H1 (cell line): ENCODE measurements at regions not wholly inside any gene's neighbourhood (a gene's known extent, or its start where the extent isn't known, plus 50 kb on each side); places are given as distances from the start of the nearest gene placed in this dataset.

ENCODE experiments used
- CTCF ChIA-PET: fragments of 300-600 bp; sonication (Branson Sonifier 250); formaldehyde crosslinking; loops from one replicate; lab custom pipeline; 2021; ENCODE audit not compliant: partially characterized antibody; lab: Charles Lee
- POLR2A ChIA-PET: fragments of 300-600 bp; sonication (Branson Sonifier 250); formaldehyde crosslinking; loops from one replicate; lab custom pipeline; 2021; ENCODE audit warnings: inconsistent platforms; ENCODE audit not compliant: partially characterized antibody; lab: Charles Lee
- DNase-seq, 2 experiments: peaks; one replicate each; pipeline versions ENCODE4 v3.0.0 to v3.0.0-alpha.2; 2010 to 2022; ENCODE audit warnings: low spot score in 2 of 2, low read depth in 1 of 2, mixed read lengths in 1 of 2
- FAIRE-seq: peaks from 2 replicates; lab custom pipeline; 2011; peaks lifted over from hg19 to GRCh38; lab: Jason Lieb, UNC
- H2AFZ ChIP-seq: 2 replicates; pipeline ENCODE4 v1.8.1; 2012; ENCODE audit warnings: low read length, inconsistent platforms
- H2AK5ac ChIP-seq: 2 replicates; pipeline ENCODE4 v1.6.1; 2013; ENCODE audit warnings: low read depth, low read length
- H2BK120ac ChIP-seq: replicated peaks from 2 replicates; pipeline ENCODE3; 2013; ENCODE audit warnings: low read depth, low read length, inconsistent platforms
- H2BK12ac ChIP-seq: 2 replicates; pipeline ENCODE4 v1.6.1; 2013; ENCODE audit warnings: low read depth, low read length
- H2BK15ac ChIP-seq: 2 replicates; pipeline ENCODE4 v1.6.1; 2013; ENCODE audit warnings: low read length
- H2BK20ac ChIP-seq: 2 replicates; pipeline ENCODE4 v1.6.1; 2013; ENCODE audit warnings: low read length
- H2BK5ac ChIP-seq: 2 replicates; pipeline ENCODE4 v1.6.1; 2013; ENCODE audit warnings: low read depth, low read length
- H3K14ac ChIP-seq: 2 replicates; pipeline ENCODE4 v1.6.1; 2013; ENCODE audit warnings: inconsistent platforms; ENCODE audit not compliant: insufficient read length
- H3K18ac ChIP-seq: 2 replicates; pipeline ENCODE4 v1.6.1; 2013; ENCODE audit warnings: low read length; ENCODE audit errors: extremely low read depth
- H3K23ac ChIP-seq: 2 replicates; pipeline ENCODE4 v1.6.1; 2013; ENCODE audit warnings: inconsistent platforms; ENCODE audit not compliant: insufficient read length
- H3K23me2 ChIP-seq: 2 replicates; pipeline ENCODE4 v1.6.1; 2013; ENCODE audit warnings: low read depth, low read length
- H3K27ac ChIP-seq: 2 replicates; pipeline ENCODE4 v1.6.1; 2011; ENCODE audit warnings: low read depth, low read length, inconsistent platforms
- H3K27me3 ChIP-seq, 4 experiments: replicated peaks in 1 of 4; 1 replicate in 1 of 4; 2 replicates in 3 of 4; pipeline versions ENCODE4 v1.6.1 to v1.8.1; 2011 to 2013; ENCODE audit warnings: low read length in 3 of 4, mild to moderate bottlenecking in 3 of 4, inconsistent platforms in 2 of 4, mixed read lengths in 2 of 4, moderate library complexity in 1 of 4; ENCODE audit not compliant: control insufficient read depth in 3 of 4, insufficient read depth in 3 of 4; ENCODE audit errors: extremely low read depth in 1 of 4
- H3K36me3 ChIP-seq, 4 experiments: 2 replicates each; pipeline versions ENCODE4 v1.6.1 to v1.8.1; 2011 to 2013; ENCODE audit warnings: mild to moderate bottlenecking in 4 of 4, low read length in 3 of 4, moderate library complexity in 2 of 4, control low read depth in 1 of 4, inconsistent platforms in 1 of 4; ENCODE audit not compliant: insufficient read depth in 4 of 4, control insufficient read depth in 2 of 4
- H3K4ac ChIP-seq: replicated peaks from 2 replicates; pipeline ENCODE3; 2013; ENCODE audit warnings: low read length, low read depth, mixed read lengths, inconsistent platforms; ENCODE audit not compliant: insufficient read length
- H3K4me1 ChIP-seq, 4 experiments: replicated peaks in 1 of 4; 1 replicate in 1 of 4; 2 replicates in 3 of 4; pipeline versions ENCODE4 v1.6.1 to v1.8.1; 2011 to 2013; ENCODE audit warnings: low read length in 3 of 4, inconsistent platforms in 2 of 4, mixed read lengths in 1 of 4; ENCODE audit not compliant: insufficient read depth in 4 of 4, control insufficient read depth in 3 of 4
- H3K4me2 ChIP-seq, 2 experiments: 2 replicates each; pipeline versions ENCODE4 v1.6.1 to v1.8.1; 2011 to 2013; ENCODE audit warnings: low read depth in 2 of 2, low read length in 2 of 2, control low read depth in 1 of 2, inconsistent platforms in 1 of 2, mild to moderate bottlenecking in 1 of 2; ENCODE audit not compliant: insufficient read depth in 1 of 2
- H3K4me3 ChIP-seq, 4 experiments: fragments of 200-600, 300-600 bp in 1 of 4; sonication (generic), shearing (Covaris generic), sonication (Bioruptor Twin) in 1 of 4; 2 replicates each; pipeline versions ENCODE4 v1.5.1 to v1.8.1; 2011 to 2016; ENCODE audit warnings: low read length in 4 of 4, low read depth in 3 of 4, control low read depth in 2 of 4, inconsistent platforms in 2 of 4, mild to moderate bottlenecking in 2 of 4, mixed read lengths in 1 of 4, moderate library complexity in 1 of 4; ENCODE audit not compliant: insufficient read depth in 2 of 4; ENCODE audit errors: extremely low read depth in 1 of 4
- H3K56ac ChIP-seq: replicated peaks from 2 replicates; pipeline ENCODE3; 2013; ENCODE audit warnings: low read depth, mild to moderate bottlenecking, mixed read lengths, low read length, inconsistent platforms; ENCODE audit not compliant: insufficient read length
- H3K79me1 ChIP-seq: 2 replicates; pipeline ENCODE4 v1.6.1; 2013; ENCODE audit warnings: low read depth, low read length, control low read depth
- H3K79me2 ChIP-seq, 2 experiments: 2 replicates each; pipeline versions ENCODE4 v1.6.1 to v1.8.1; 2012 to 2013; ENCODE audit warnings: low read length in 2 of 2, mild to moderate bottlenecking in 2 of 2, inconsistent platforms in 1 of 2; ENCODE audit not compliant: insufficient read depth in 2 of 2, control insufficient read depth in 1 of 2
- H3K9ac ChIP-seq, 4 experiments: replicated peaks in 1 of 4; 1 replicate in 1 of 4; 2 replicates in 3 of 4; pipeline versions ENCODE4 v1.6.1 to v1.8.1; 2011 to 2013; ENCODE audit warnings: low read depth in 3 of 4, low read length in 3 of 4, control low read depth in 2 of 4, mild to moderate bottlenecking in 2 of 4, moderate library complexity in 2 of 4, inconsistent platforms in 1 of 4; ENCODE audit errors: extremely low read depth in 1 of 4
- H3K9me3 ChIP-seq, 2 experiments: 2 replicates each; pipeline versions ENCODE4 v1.6.1 to v1.8.1; 2012 to 2013; ENCODE audit warnings: mild to moderate bottlenecking in 2 of 2, moderate library complexity in 2 of 2, control low read depth in 1 of 2, inconsistent platforms in 1 of 2, low read depth in 1 of 2, low read length in 1 of 2, mixed read lengths in 1 of 2; ENCODE audit not compliant: insufficient read depth in 2 of 2
- H4K20me1 ChIP-seq, 2 experiments: replicated peaks in 1 of 2; 2 replicates each; pipeline versions ENCODE3 to v1.8.1; 2011 to 2013; ENCODE audit warnings: inconsistent platforms in 2 of 2, low read length in 2 of 2, mild to moderate bottlenecking in 1 of 2; ENCODE audit not compliant: insufficient read depth in 2 of 2, control insufficient read depth in 1 of 2
- H4K5ac ChIP-seq: 2 replicates; pipeline ENCODE4 v1.6.1; 2013; ENCODE audit warnings: low read length, low read depth, mixed read lengths, inconsistent platforms; ENCODE audit not compliant: insufficient read length
- H4K8ac ChIP-seq: 2 replicates; pipeline ENCODE4 v1.8.0; 2013; ENCODE audit warnings: mild to moderate bottlenecking, moderate library complexity, low read length, inconsistent platforms; ENCODE audit not compliant: insufficient read depth; ENCODE audit errors: extremely low read depth
- H4K91ac ChIP-seq: replicated peaks from 2 replicates; pipeline ENCODE3; 2013; ENCODE audit warnings: low read length, mixed read lengths, inconsistent platforms; ENCODE audit not compliant: insufficient read length
- ATF2 ChIP-seq: IDR thresholded peaks from 2 replicates; pipeline ENCODE4 v1.6.1; 2012; ENCODE audit warnings: low read length, inconsistent platforms
- CREB1 ChIP-seq: IDR thresholded peaks from 2 replicates; pipeline ENCODE4 v1.6.1; 2012; ENCODE audit warnings: inconsistent platforms
- CTBP2 ChIP-seq: IDR thresholded peaks from 2 replicates; pipeline ENCODE4 v1.7.0; 2011; ENCODE audit warnings: borderline replicate concordance, mild to moderate bottlenecking, moderate library complexity, mixed read lengths, low read length; ENCODE audit not compliant: insufficient read depth, insufficient read length
- HDAC2 ChIP-seq, 2 experiments: fragments of 300-600 bp in 1 of 2; sonication (generic) in 1 of 2; IDR thresholded peaks; 2 replicates each; pipeline ENCODE4 v1.6.1; 2011 to 2012; ENCODE audit warnings: low read depth in 2 of 2, low read length in 2 of 2, mild to moderate bottlenecking in 2 of 2, moderate library complexity in 2 of 2, borderline replicate concordance in 1 of 2, inconsistent platforms in 1 of 2
- JUND ChIP-seq: IDR thresholded peaks from 2 replicates; pipeline ENCODE4 v1.6.1; 2011; ENCODE audit warnings: mild to moderate bottlenecking, improper control_type of control experiment, low read length
- MAX ChIP-seq: IDR thresholded peaks from 2 replicates; pipeline ENCODE4 v1.6.1; 2012; ENCODE audit warnings: inconsistent platforms
- NRF1 ChIP-seq: IDR thresholded peaks from 2 replicates; pipeline ENCODE4 v1.6.1; 2011; ENCODE audit warnings: mild to moderate bottlenecking, low read depth, low read length, improper control_type of control experiment
- PHF8 ChIP-seq: fragments of 200-600 bp; sonication (generic); conservative IDR thresholded peaks from 2 replicates; pipeline ENCODE4 v1.7.1; 2012; ENCODE audit warnings: low read depth, mild to moderate bottlenecking, inconsistent platforms, low read length, moderate library complexity
- POU5F1 ChIP-seq: IDR thresholded peaks from 2 replicates; pipeline ENCODE4 v1.6.1; 2011; ENCODE audit warnings: low read depth, mild to moderate bottlenecking, low read length, moderate library complexity
- RFX5 ChIP-seq: IDR thresholded peaks from 2 replicates; pipeline ENCODE4 v1.6.1; 2011; ENCODE audit warnings: low read depth, low read length, improper control_type of control experiment, borderline replicate concordance
- SIN3A ChIP-seq, 2 experiments: IDR thresholded peaks in 1 of 2; conservative IDR thresholded peaks in 1 of 2; 2 replicates each; pipeline ENCODE4 v1.6.1; 2011 to 2012; ENCODE audit warnings: low read length in 2 of 2, improper control_type of control experiment in 1 of 2, low read depth in 1 of 2, mild to moderate bottlenecking in 1 of 2
- SUZ12 ChIP-seq: fragments of 200-600 bp; sonication (generic); IDR thresholded peaks from 2 replicates; pipeline ENCODE4 v1.6.1; 2012; ENCODE audit warnings: mild to moderate bottlenecking, inconsistent platforms, low read length, moderate library complexity, mixed read lengths
- TBP ChIP-seq: IDR thresholded peaks from 2 replicates; pipeline ENCODE4 v1.6.1; 2011; ENCODE audit warnings: low read depth, low read length, improper control_type of control experiment
- WGBS, 2 experiments: shearing (Covaris generic) in 1 of 2; methylation state at CpG; one replicate each; pipeline versions ENCODE4 v1.1.6 to v1.1.7; 2013 to 2015; ENCODE audit warnings: low lambda C conversion rate in 2 of 2, mixed read lengths in 2 of 2, inconsistent platforms in 1 of 2, low coverage in 1 of 2, missing lambda C conversion rate in 1 of 2; ENCODE audit not compliant: insufficient replicate concordance in 2 of 2, insufficient coverage in 1 of 2, insufficient read length in 1 of 2; ENCODE audit errors: extremely low coverage in 1 of 2, missing lambda C conversion rate in 1 of 2; 5-methylcytosine and 5-hydroxymethylcytosine counted together

GRCh38 chr1:106494646-106495045 lies 561.8 kb upstream of the PRMT6 start:
- Histone ChIP-seq H3K36me3 (no peaks in the 10 kb centered on the region), H4K8ac (no peak overlapping the region), H4K20me1 (no peaks in the 10 kb centered on the region), H2BK120ac (no peak overlapping the region), H3K79me2 (no peaks in the 10 kb centered on the region), H3K14ac (no peak overlapping the region), H3K27ac (no peak overlapping the region), H3K9me3 (no peaks in the 10 kb centered on the region), H4K91ac (no peak overlapping the region), H3K79me1 (no peaks in the 10 kb centered on the region), H3K4me3 (no peak overlapping the region), H3K56ac (no peak overlapping the region), H3K27me3 (no peaks in the 10 kb centered on the region), H3K4me2 (no peak overlapping the region), H3K9ac (no peak overlapping the region), H3K23me2 (no peaks in the 10 kb centered on the region), H2AK5ac (no peak overlapping the region), H4K5ac (no peak overlapping the region), H2BK5ac (no peak overlapping the region), H3K18ac (no peak overlapping the region), H3K23ac (no peak overlapping the region), H3K4ac (no peak overlapping the region), H2BK20ac (no peak overlapping the region), H2BK15ac (no peak overlapping the region), H2BK12ac (no peak overlapping the region), H3K4me1 (no peaks in the 10 kb centered on the region), H2AFZ (no peak overlapping the region)
- FAIRE-seq = no peak
- POLR2A ChIA-PET = no interaction called here
- CTCF ChIA-PET = no interaction called here
- no peak for DNase-seq
- 88% methylated on average over 1 of the region's 1 CpG; no CpG with 5 or more reads in 1 of the 2 experiments for WGBS, 2 experiments
- no peak for TF ChIP-seq MAX
- TF ChIP-seq CTBP2 = no peak
- no peak for TF ChIP-seq JUND
- no peak for TF ChIP-seq CREB1
- TF ChIP-seq SUZ12 = no peak
- TF ChIP-seq NRF1 = no peak
- TF ChIP-seq RFX5 = no peak
- TF ChIP-seq PHF8 = no peak
- TF ChIP-seq TBP = no peak
- no peak for TF ChIP-seq ATF2
- no peak for TF ChIP-seq POU5F1
- no peak for TF ChIP-seq HDAC2 (IDR thresholded peaks at IDR 0.05; ENCODE audit: borderline replicate concordance in 1 of 2, low read depth in 2 of 2, low read length in 2 of 2)
- TF ChIP-seq SIN3A (conservative IDR thresholded peaks at IDR 0.05 in 1 of 2, IDR thresholded peaks at IDR 0.05 in 1 of 2; ENCODE audit: low read depth in 1 of 2, low read length in 2 of 2) = no peak
